K562 (cell line): ENCODE measurements at regions not wholly inside any gene's neighbourhood (a gene's known extent, or its start where the extent isn't known, plus 50 kb on each side); places are given as distances from the start of the nearest gene placed in this dataset.
A peak's percentile ranks its signal among the peaks of the same experiment; 100 is the strongest.

ENCODE experiments used
- ATAC-seq: fragments of 200-7000 bp; cut with Tn5 transposase; 3 replicates; pipeline ENCODE4 v1.9.1; 2020; ENCODE audit warnings: moderate library complexity
- BruUV-seq: library from RNA; stranded (reverse); fragments of 400-500 nt; replicated peaks from 2 replicates; lab custom pipeline; 2021; lab: Mats Ljungman, UMichigan
- CTCF ChIA-PET: fragments of 300-600 bp; formaldehyde crosslinking; extraction: SDS; loops from one replicate; lab custom pipeline; 2021; ENCODE audit warnings: low intra/inter-chr PET ratio; lab: Yijun Ruan, JAX
- POLR2A ChIA-PET: fragments of 300-600, 350-650 bp; sonication (Branson Sonifier 250); formaldehyde crosslinking; extraction: SDS; loops from one replicate; lab custom pipeline; 2021; ENCODE audit warnings: antibody characterized with exemption, inconsistent platforms; lab: Yijun Ruan, JAX
- DNase-seq, 4 experiments: peaks; one replicate each; pipeline versions ENCODE4 v3.0.0 to v3.0.0-alpha.2; 2011 to 2018; ENCODE audit warnings: low spot score in 3 of 4, mixed read lengths in 3 of 4; ENCODE audit errors: extremely low read depth in 1 of 4
- FAIRE-seq: peaks from 2 replicates; lab custom pipeline; 2011; peaks lifted over from hg19 to GRCh38; lab: Jason Lieb, UNC
- H2AFZ ChIP-seq: 2 replicates; pipeline ENCODE4 v1.6.0; 2011; ENCODE audit warnings: low read depth, low read length, control low read depth, inconsistent platforms
- H3K27ac ChIP-seq: fragments of 200-600 bp; 3 replicates; pipeline ENCODE4 v1.8.0; 2011; ENCODE audit warnings: low read depth, mild to moderate bottlenecking, control low read depth, inconsistent platforms, low read length, moderate library complexity, mixed read lengths; ENCODE audit errors: extremely low read depth
- H3K27me3 ChIP-seq, 2 experiments: fragments of 300-600 bp in 1 of 2; 2 replicates in 1 of 2; 3 replicates in 1 of 2; pipeline versions ENCODE4 v1.6.0 to v1.8.0; 2011; ENCODE audit warnings: inconsistent platforms in 2 of 2, low read length in 2 of 2, mild to moderate bottlenecking in 1 of 2, mixed read lengths in 1 of 2, moderate library complexity in 1 of 2; ENCODE audit not compliant: control insufficient read depth in 2 of 2, insufficient read depth in 2 of 2
- H3K36me3 ChIP-seq: fragments of 300-600 bp; 3 replicates; pipeline ENCODE4 v1.8.0; 2011; ENCODE audit warnings: mild to moderate bottlenecking, low read length, inconsistent platforms; ENCODE audit not compliant: control insufficient read depth, insufficient read depth
- H3K4me1 ChIP-seq, 2 experiments: fragments of 200-600 bp in 1 of 2; replicated peaks in 1 of 2; 2 replicates in 1 of 2; 3 replicates in 1 of 2; pipeline versions ENCODE4 v1.5.1 to v1.8.0; 2011; ENCODE audit warnings: inconsistent platforms in 2 of 2, low read length in 2 of 2, mild to moderate bottlenecking in 1 of 2, mixed read lengths in 1 of 2, moderate library complexity in 1 of 2; ENCODE audit not compliant: control insufficient read depth in 2 of 2, insufficient read depth in 2 of 2
- H3K4me2 ChIP-seq: 2 replicates; pipeline ENCODE4 v1.6.1; 2011; ENCODE audit warnings: low read length, control low read depth, inconsistent platforms, mixed read lengths; ENCODE audit not compliant: insufficient read depth
- H3K4me3 ChIP-seq: fragments of 200-600 bp; sonication (generic), shearing (Covaris generic); 2 replicates; pipeline ENCODE4 v1.5.1; 2016; ENCODE audit warnings: control low read depth, inconsistent platforms
- H3K79me2 ChIP-seq: fragments of 200-600 bp; 3 replicates; pipeline ENCODE4 v1.8.0; 2011; ENCODE audit warnings: low read length, inconsistent platforms; ENCODE audit not compliant: control insufficient read depth, insufficient read depth
- H3K9ac ChIP-seq, 2 experiments: 2 replicates each; pipeline versions ENCODE4 v1.6.0 to v1.6.1; 2011; ENCODE audit warnings: low read depth in 2 of 2, low read length in 2 of 2, control low read depth in 1 of 2, inconsistent platforms in 1 of 2, mild to moderate bottlenecking in 1 of 2, mixed read lengths in 1 of 2; ENCODE audit not compliant: insufficient read depth in 1 of 2
- H3K9me1 ChIP-seq: one replicate; pipeline ENCODE4 v1.6.0; 2011; ENCODE audit warnings: inconsistent platforms, mild to moderate bottlenecking, low read length, moderate library complexity; ENCODE audit not compliant: control insufficient read depth, insufficient read depth
- H3K9me3 ChIP-seq: replicated peaks from 2 replicates; pipeline ENCODE4 v1.5.1; 2011; ENCODE audit warnings: low read depth, low read length, inconsistent platforms; ENCODE audit not compliant: control insufficient read depth, insufficient read depth
- H4K20me1 ChIP-seq: replicated peaks from 2 replicates; pipeline ENCODE4 v1.6.1; 2011; ENCODE audit warnings: low read length, inconsistent platforms, mixed read lengths; ENCODE audit not compliant: control insufficient read depth, insufficient read depth
- BCOR ChIP-seq: fragments of 450-650 bp; IDR thresholded peaks from 2 replicates; pipeline ENCODE4 v1.6.1; 2016
- BRD9 ChIP-seq: fragments of 450-650 bp; IDR thresholded peaks from 2 replicates; pipeline ENCODE4 v1.6.1; 2018; ENCODE audit warnings: low read depth; ENCODE audit not compliant: partially characterized antibody
- CSDE1 ChIP-seq, 2 experiments: fragments of 450-650 bp; IDR thresholded peaks; 2 replicates each; pipeline ENCODE4 v1.6.1; 2016; ENCODE audit warnings: mild to moderate bottlenecking in 1 of 2
- GTF2F1 ChIP-seq: IDR thresholded peaks from 2 replicates; pipeline ENCODE4 v1.6.1; 2011; ENCODE audit warnings: low read depth, low read length, improper control_type of control experiment
- HDAC3 ChIP-seq: fragments of 450-650 bp; IDR thresholded peaks from 2 replicates; pipeline ENCODE4 v1.6.1; 2018; ENCODE audit warnings: borderline replicate concordance, mild to moderate bottlenecking, moderate library complexity; ENCODE audit not compliant: partially characterized antibody
- KLF6 ChIP-seq: fragments of 250-450 bp; sonication (Bioruptor Pico); IDR thresholded peaks from 2 replicates; pipeline ENCODE4 v1.4.0; 2020; ENCODE audit warnings: mild to moderate bottlenecking, moderate library complexity, borderline replicate concordance
- LARP7 ChIP-seq: fragments of 450-650 bp; IDR thresholded peaks from 2 replicates; pipeline ENCODE4 v1.6.1; 2016
- POLR2A ChIP-seq: fragments of 450-650 bp; conservative IDR thresholded peaks from 2 replicates; pipeline ENCODE4 v1.6.1; 2016
- POLR2B ChIP-seq: fragments of 450-650 bp; IDR thresholded peaks from 2 replicates; pipeline ENCODE4 v1.6.1; 2018; ENCODE audit warnings: low read depth; ENCODE audit not compliant: partially characterized antibody
- RB1 ChIP-seq: fragments of 450-650 bp; IDR thresholded peaks from 2 replicates; pipeline ENCODE4 v1.6.1; 2017; ENCODE audit warnings: low read depth, mild to moderate bottlenecking
- RBM25 ChIP-seq: fragments of 200-400 bp; formaldehyde crosslinking; IDR thresholded peaks from 2 replicates; pipeline ENCODE4 v1.6.1; 2018; ENCODE audit warnings: low read length, low read depth, moderate library complexity; ENCODE audit not compliant: severe bottlenecking
- SRSF1 ChIP-seq: fragments of 200-400 bp; formaldehyde crosslinking; IDR thresholded peaks from 2 replicates; pipeline ENCODE4 v1.6.1; 2017; ENCODE audit warnings: mild to moderate bottlenecking, low read depth, low read length, moderate library complexity
- ZNF408 ChIP-seq: fragments of 250-450 bp; sonication (Bioruptor Pico); IDR thresholded peaks from 2 replicates; pipeline ENCODE4 v1.4.0; 2020; ENCODE audit warnings: low read depth, mild to moderate bottlenecking, moderate library complexity
- WGBS: fragments of 100-300 bp; shearing (Covaris generic); methylation state at CpG from one replicate; pipeline ENCODE4 v1.1.6; 2016; ENCODE audit warnings: low coverage, mixed read lengths; ENCODE audit not compliant: insufficient coverage; ENCODE audit errors: missing lambda C conversion rate; 5-methylcytosine and 5-hydroxymethylcytosine counted together
- in situ Hi-C: fragments of 300-500 bp; cut with MboI; formaldehyde crosslinking; loops from 4 replicates; pipeline ENCODE4 v1.15.0; 2018; ENCODE audit warnings: inconsistent platforms, mixed read lengths
- intact Hi-C: fragments of 100-400 bp; cut with micrococcal nuclease; formaldehyde crosslinking; loops from 2 replicates; pipeline ENCODE4 v1.14.2; 2022
- TF ChIP-seq, protein P1 (sequence below): sonication (generic); formaldehyde crosslinking; IDR thresholded peaks from 2 replicates; pipeline ENCODE4 v1.9.0; 2022; ENCODE audit warnings: mild to moderate bottlenecking, missing genetic modification reagents
- TF ChIP-seq, protein P2 (sequence below): fragments of 200-800 bp; sonication (Bioruptor generic); IDR thresholded peaks from 2 replicates; pipeline ENCODE4 v1.6.1; 2017; ENCODE audit warnings: missing genetic modification characterization, missing compliant biosample characterization
- TF ChIP-seq, protein P3 (sequence below): fragments of 450-650 bp; IDR thresholded peaks from 2 replicates; pipeline ENCODE4 v1.6.1; 2016; ENCODE audit warnings: antibody characterized with exemption
- TF ChIP-seq, protein P4 (sequence below): fragments of 250-450 bp; sonication (Bioruptor Pico); IDR thresholded peaks from 2 replicates; pipeline ENCODE4 v1.5.0; 2021
- TF ChIP-seq, protein P5 (sequence below): sonication (generic); formaldehyde crosslinking; IDR thresholded peaks from 2 replicates; pipeline ENCODE4 v1.5.0; 2020; ENCODE audit warnings: missing genetic modification reagents

DNA sequence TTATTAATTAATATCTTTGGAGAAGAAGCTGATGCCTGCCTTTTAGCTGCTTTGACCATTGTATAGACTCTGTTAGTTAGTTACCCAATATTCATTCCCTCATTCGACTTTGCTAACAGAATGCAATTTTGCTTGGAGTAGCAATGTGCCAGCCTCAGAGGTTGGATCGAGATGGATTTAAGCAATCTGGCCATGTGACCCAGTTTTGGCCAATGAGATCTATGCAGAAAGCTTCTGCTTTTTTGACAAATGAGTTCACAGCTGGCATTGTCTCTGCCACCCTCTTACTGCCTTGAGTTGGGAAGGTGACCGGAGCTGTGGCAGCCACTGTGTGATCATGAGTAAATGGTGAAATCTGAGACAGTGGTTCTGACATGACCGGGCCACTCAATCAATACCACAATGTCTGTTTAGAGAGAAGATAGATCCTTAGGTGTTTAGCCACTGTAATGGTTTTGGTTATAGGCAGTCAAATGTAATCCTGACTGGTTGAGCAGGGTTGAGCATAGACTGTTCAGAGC lies 74.9 kb upstream of the MED13L start:
- Histone ChIP-seq H2AFZ (0 out of 2 replicates have a peak overlapping the region, but pooled peaks have one; percentile 0), H3K79me2 (no peaks in the 10 kb centered on the region), H3K4me2 (no peak overlapping the region), H3K4me1 (peaks cover 2 to 21% of the 10 kb centered on the region in 2 experiments; a peak in 3 of 5 replicates), H3K9ac (no peak overlapping the region), H3K36me3 (no peaks in the 10 kb centered on the region), H3K9me1 (no peaks in the 10 kb centered on the region), H3K27ac (no peak overlapping the region), H3K9me3 (no peaks in the 10 kb centered on the region), H3K4me3 (no peak overlapping the region), H3K27me3 (no peaks in the 10 kb centered on the region), H4K20me1 (no peaks in the 10 kb centered on the region)
- no peak for FAIRE-seq
- BruUV-seq: no TSS peak
- no peak for DNase-seq
- WGBS: 57% methylated on average over 4 of the region's 4 CpGs
- in situ Hi-C loops: no loop called here
- intact Hi-C loops: no loop called here
- POLR2A ChIA-PET: interaction anchor here (0.6 kb wide), 2 partner anchors 94 to 153 kb away, joined by 3 read pairs; no protein-coding TSS in a partner anchor
- ATAC-seq: no peak
- CTCF ChIA-PET: no interaction called here
- peak; percentile 21; the same call in 1 of the 2 replicates for TF ChIP-seq BCOR
- TF ChIP-seq POLR2B: no peak
- TF ChIP-seq CSDE1 (IDR thresholded peaks at IDR 0.05): no peak
- no peak for TF ChIP-seq SRSF1
- TF ChIP-seq RBM25: peak; percentile 86
- TF ChIP-seq ZNF408 (CRISPR knock-in tag): no peak
- TF ChIP-seq, protein P1, sequence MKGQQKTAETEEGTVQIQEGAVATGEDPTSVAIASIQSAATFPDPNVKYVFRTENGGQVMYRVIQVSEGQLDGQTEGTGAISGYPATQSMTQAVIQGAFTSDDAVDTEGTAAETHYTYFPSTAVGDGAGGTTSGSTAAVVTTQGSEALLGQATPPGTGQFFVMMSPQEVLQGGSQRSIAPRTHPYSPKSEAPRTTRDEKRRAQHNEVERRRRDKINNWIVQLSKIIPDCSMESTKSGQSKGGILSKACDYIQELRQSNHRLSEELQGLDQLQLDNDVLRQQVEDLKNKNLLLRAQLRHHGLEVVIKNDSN (CRISPR knock-in tag): peak; percentile 65
- TF ChIP-seq, protein P2, sequence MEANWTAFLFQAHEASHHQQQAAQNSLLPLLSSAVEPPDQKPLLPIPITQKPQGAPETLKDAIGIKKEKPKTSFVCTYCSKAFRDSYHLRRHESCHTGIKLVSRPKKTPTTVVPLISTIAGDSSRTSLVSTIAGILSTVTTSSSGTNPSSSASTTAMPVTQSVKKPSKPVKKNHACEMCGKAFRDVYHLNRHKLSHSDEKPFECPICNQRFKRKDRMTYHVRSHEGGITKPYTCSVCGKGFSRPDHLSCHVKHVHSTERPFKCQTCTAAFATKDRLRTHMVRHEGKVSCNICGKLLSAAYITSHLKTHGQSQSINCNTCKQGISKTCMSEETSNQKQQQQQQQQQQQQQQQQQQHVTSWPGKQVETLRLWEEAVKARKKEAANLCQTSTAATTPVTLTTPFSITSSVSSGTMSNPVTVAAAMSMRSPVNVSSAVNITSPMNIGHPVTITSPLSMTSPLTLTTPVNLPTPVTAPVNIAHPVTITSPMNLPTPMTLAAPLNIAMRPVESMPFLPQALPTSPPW: no peak
- no peak for TF ChIP-seq BRD9
- TF ChIP-seq, protein P3, sequence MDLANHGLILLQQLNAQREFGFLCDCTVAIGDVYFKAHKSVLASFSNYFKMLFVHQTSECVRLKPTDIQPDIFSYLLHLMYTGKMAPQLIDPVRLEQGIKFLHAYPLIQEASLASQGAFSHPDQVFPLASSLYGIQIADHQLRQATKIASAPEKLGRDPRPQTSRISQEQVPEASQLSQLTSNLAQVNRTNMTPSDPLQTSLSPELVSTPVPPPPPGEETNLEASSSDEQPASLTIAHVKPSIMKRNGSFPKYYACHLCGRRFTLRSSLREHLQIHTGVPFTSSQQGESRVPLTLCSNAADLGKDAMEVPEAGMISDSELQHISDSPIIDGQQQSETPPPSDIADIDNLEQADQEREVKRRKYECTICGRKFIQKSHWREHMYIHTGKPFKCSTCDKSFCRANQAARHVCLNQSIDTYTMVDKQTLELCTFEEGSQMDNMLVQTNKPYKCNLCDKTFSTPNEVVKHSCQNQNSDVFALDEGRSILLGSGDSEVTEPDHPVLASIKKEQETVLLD: no peak
- TF ChIP-seq RB1: no peak
- TF ChIP-seq, protein P4, sequence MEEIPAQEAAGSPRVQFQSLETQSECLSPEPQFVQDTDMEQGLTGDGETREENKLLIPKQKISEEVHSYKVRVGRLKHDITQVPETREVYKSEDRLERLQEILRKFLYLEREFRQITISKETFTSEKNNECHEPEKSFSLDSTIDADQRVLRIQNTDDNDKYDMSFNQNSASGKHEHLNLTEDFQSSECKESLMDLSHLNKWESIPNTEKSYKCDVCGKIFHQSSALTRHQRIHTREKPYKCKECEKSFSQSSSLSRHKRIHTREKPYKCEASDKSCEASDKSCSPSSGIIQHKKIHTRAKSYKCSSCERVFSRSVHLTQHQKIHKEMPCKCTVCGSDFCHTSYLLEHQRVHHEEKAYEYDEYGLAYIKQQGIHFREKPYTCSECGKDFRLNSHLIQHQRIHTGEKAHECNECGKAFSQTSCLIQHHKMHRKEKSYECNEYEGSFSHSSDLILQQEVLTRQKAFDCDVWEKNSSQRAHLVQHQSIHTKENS (CRISPR knock-in tag): no peak
- no peak for TF ChIP-seq KLF6 (CRISPR knock-in tag)
- no peak for TF ChIP-seq GTF2F1
- TF ChIP-seq, protein P5, sequence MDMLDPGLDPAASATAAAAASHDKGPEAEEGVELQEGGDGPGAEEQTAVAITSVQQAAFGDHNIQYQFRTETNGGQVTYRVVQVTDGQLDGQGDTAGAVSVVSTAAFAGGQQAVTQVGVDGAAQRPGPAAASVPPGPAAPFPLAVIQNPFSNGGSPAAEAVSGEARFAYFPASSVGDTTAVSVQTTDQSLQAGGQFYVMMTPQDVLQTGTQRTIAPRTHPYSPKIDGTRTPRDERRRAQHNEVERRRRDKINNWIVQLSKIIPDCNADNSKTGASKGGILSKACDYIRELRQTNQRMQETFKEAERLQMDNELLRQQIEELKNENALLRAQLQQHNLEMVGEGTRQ (CRISPR knock-in tag): peak; percentile 67
- no peak for TF ChIP-seq POLR2A
- no peak for TF ChIP-seq HDAC3
- no peak for TF ChIP-seq LARP7
